HK-2 (cell line): ENCODE measurements at regions not wholly inside any gene's neighbourhood (a gene's known extent, or its start where the extent isn't known, plus 50 kb on each side); places are given as distances from the start of the nearest gene placed in this dataset.
"Not testable (repeated sequence)": the region's sequence is repeated elsewhere in the genome, so short reads cannot be mapped to it uniquely, and the experiment has no call there.

Experiments
- DNase-seq: peaks from one replicate; pipeline ENCODE4 v3.0.0-alpha.2; 2018; ENCODE audit not compliant: unreplicated experiment

- no peak for DNase-seq
Observed at GRCh38 chr5:82425591-82425990, 147.4 kb upstream of the RPS23 start.

- DNase-seq = no peak
Observed at GRCh38 chr5:82424211-82424610, 146.1 kb upstream of the RPS23 start.

GRCh38 chr5:82422751-82423181, 144.6 kb upstream of the RPS23 start:
- no peak for DNase-seq

DNA sequence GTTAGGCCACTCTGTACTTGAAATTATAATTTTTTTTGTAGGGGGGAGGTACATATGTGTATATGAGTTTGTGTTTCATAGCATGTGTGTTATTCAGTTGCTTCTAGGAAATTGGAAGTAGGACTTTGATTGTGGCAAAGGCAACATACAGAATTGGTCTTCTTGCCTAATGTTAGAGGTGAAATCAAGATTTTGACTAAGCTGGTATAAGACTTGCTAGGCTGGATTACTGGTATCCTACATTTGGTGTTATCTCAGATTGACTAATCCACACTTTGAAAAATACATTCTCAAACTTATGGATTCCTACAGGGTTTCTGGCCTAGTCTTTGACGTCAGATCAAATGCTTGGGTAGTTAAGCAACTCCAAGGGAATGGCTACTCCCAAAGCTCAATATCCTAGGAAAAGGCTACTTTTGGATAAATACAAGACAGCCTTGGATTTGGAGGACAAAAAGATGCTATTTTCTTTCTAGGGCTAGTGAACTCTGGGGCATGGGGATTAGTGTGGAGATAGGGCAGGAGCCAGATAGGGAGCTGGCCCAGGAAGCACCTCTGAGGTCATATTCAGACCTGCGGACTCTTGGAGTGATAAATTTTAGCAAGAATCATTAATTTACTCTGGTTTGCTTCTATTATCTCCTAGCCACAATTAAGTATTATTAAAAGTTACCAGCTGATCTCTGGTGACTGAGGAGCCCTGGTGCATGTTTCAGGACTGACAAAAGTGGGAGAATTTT, 144.0 kb upstream of the RPS23 start:
- DNase-seq = no peak

- DNase-seq = no peak
Observed at GRCh38 chr5:82421119-82421518, 143.0 kb upstream of the RPS23 start.

- DNase-seq = not testable (repeated sequence)
Observed at GRCh38 chr5:82420524-82420923, 142.4 kb upstream of the RPS23 start.

DNA sequence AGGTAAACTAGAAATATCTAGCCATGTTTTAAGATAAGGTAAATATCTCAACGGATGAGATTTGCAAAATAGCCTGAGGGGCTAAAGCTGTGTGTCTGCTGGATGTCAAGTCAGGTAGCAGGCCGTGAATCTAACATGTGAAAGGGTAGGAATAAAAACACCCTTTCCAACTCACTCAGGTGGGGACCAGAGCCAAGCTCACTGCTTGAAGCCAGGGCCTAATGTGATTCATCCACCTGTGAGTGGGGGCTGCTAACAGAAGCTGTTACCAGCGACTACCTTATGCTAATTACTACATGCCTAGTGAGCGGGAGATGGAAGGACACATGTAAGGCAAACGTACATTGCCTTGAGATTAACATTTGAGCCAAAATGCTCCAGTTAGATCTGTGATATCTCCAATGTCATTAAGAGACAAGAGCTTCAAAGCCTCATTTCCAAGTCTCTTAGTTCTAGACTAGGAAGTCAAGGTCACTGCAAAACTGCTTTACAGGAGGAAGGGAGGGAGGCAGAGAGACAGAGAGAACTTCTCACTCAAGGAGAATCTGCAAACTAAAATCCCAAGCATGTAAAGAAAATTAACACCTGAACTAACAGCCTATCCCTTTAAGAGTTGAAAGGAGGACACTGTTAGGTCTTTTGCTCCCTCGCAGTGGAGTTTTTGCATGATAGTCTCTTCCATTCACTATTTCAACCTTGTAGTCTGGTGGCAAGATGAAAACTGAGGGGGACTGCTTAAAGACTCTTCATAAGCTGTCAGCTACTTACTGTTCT, 141.6 kb upstream of the RPS23 start:
- no peak for DNase-seq

- no peak for DNase-seq
Observed at GRCh38 chr5:82418608-82418950, 140.4 kb upstream of the RPS23 start.

DNA sequence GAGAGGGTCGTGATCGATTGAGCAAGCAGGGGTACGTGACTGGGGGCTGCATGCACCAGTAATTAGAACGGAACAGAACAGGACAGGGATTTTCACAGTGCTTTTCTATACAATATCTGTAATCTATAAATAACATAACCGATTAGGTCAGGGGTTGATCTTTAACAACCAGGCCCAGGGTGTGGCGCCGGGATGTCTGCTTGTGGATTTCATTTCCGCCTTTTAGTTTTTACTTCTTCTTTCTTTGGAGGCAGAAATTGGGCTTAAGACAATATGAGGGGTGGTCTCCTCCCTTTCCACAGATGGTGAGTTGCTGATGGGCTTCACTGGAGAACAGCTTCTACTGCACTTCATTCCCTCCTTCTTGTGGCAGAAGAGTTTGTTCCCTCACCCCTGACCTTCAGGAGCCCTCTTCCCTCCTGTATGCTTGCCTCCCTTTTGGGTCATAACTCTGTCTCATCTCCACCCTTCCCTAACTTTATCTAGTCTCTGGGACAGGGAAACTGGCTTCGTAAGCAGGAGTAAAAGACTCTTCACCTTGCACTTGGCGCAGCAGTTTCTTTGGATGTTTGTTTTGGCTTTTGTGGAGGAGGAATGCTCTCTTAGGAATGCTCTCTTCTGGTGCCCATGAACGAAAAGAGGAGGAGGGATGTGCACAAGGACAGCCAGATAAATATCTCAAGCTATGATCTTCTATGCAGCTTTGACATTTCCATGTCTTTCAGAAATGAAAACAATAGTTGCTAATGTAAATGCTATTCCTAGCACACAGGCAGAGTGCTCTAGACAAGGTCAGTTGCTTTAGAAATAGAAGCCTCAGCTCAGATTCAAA, 139.8 kb upstream of the RPS23 start:
- DNase-seq = no peak

GRCh38 chr5:82416512-82416911, 138.4 kb upstream of the RPS23 start:
- DNase-seq = no peak

DNA sequence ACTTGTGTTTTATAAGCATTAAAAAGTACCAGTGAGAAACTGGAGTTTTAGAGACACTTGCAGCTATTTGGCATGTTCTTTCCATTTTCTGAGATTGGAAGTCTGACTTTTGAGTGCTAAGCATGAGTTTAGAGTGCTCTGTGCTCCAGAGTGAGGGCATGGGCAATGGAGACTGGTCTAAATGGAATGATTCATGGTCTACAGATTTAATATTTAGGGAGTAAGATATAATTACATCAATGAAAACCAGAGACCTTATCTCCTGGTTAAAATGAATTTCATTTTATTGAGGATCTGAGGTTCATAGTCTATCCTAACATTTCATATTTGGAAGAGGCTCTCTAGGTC, 135.9 kb upstream of the RPS23 start:
- DNase-seq = no peak

- DNase-seq = no peak
Observed at GRCh38 chr5:82413302-82414040, 135.3 kb upstream of the RPS23 start.

DNA sequence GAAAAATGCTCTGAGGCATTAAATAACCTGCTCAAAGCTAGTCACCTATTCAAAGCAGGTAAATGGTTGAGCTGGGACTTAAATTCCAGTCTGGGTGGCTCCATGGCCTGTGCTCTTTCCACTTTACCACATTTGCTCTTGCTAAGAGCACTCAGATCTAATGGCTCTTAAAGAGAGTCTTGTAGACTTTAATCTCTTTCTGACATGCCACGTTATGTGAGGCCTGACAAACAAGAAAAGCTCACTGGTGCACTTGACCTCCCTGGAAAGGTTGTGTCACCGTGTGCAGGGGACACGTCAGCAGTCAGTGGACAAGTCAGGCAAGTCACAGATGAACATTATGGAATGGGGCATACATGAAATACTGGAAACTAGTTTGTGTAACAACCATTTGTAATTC, 129.9 kb upstream of the RPS23 start:
- no peak for DNase-seq

DNA sequence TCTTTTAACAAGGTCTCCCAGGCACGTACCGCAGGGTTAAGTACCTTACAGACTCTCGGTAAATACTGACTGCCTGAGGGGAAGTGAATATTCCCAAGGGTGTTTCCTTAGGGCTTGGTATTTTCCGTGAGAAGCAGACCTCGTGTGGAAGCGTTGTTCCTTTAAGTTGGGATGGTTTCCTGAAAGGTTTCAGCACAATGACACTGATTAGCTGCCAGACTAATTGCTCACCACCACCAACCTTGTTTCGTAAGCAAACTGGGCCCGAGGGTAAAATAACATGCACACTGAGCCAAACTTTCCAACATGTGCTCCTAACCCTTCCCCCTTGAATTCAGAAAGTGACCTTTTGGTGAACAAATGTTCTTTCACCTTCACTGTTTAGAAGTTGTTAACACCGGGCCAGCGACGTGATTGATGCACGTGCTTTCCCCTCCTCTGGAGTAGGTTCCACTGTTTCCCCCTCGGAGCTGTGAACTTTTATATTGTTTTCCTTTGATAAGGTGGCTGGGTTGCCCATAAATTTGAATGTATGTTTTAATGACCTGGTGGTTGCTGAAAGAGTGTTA, 128.1 kb upstream of the RPS23 start:
- peak; percentile 24 for DNase-seq

- peak; percentile 22 for DNase-seq
Observed at GRCh38 chr5:82405618-82406204, 127.6 kb upstream of the RPS23 start.

GRCh38 chr5:82405161-82405560, 127.0 kb upstream of the RPS23 start:
- peak; percentile 9 for DNase-seq

- no peak for DNase-seq
Observed at GRCh38 chr5:82404382-82404945, 126.3 kb upstream of the RPS23 start.

- no peak for DNase-seq
Observed at GRCh38 chr5:82403724-82404123, 125.6 kb upstream of the RPS23 start.

DNA sequence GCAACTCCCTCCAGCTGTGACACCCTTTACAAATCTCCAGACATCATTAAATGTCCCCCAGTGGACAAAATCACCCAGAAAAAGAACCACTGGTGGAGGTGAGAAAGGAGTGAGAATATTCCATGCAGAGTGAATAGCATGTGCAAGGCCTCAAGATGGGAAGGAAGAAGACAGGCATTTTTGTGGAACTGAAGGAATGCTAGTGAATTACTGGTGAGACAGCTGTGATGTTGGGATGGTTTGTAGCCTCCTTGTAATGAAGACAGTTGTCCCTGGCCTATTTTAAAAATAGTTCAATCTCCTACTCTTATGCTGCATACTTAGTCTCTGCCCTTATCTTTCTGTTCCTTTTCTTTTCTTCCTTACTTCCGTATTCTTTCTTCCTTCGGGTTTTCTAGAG, 124.9 kb upstream of the RPS23 start:
- no peak for DNase-seq

GRCh38 chr5:82399111-82399510, 121.0 kb upstream of the RPS23 start:
- DNase-seq = no peak
